GM18502 (cell line): ENCODE measurements at regions not wholly inside any gene's neighbourhood (a gene's known extent, or its start where the extent isn't known, plus 50 kb on each side); places are given as distances from the start of the nearest gene placed in this dataset.

Experiments
- ATAC-seq: cut with Tn5 transposase; IDR thresholded peaks from one replicate; pipeline ENCODE4 v1.9.1; 2021; ENCODE audit warnings: mild to moderate bottlenecking; ENCODE audit not compliant: unreplicated experiment, poor library complexity

DNA sequence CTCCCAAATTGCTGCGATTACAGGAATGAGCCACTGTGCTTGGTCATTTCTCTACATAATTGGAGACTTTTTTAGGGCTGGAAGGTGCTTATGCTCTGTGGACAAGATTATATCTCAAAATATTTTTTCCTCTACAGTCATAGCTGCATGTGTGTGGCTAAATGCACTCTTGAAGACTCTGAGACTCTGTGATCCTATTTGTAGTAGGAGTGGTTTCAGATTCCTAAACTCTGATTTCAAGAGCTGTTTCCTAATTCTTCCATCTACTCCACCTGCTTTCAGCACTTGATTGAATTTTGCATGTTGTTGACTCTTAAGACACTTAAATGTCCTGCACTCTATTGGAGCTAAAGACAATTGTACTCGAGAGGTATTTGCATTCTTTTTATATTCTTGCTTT lies 78.0 kb downstream of the KLF5 start:
- ATAC-seq: no peak

- no peak for ATAC-seq
These were observed 74.7 kb downstream of the KLF5 start for GRCh38 chr13:73133531-73133930.

- ATAC-seq: no peak
These were observed 72.4 kb downstream of the KLF5 start for GRCh38 chr13:73131247-73131646.

- no peak for ATAC-seq
These were observed 70.2 kb downstream of the KLF5 start for GRCh38 chr13:73129023-73129422.
